Ovary (tissue), 3 donors: ENCODE measurements at regions not wholly inside any gene's neighbourhood (a gene's known extent, or its start where the extent isn't known, plus 50 kb on each side); places are given as distances from the start of the nearest gene placed in this dataset.

ENCODE experiments used
- CTCF ChIP-seq, 3 donors: fragments of 450-650 bp in 2 of 3; fragments of 200-600 bp in 1 of 3; IDR thresholded peaks; one replicate each; pipeline versions ENCODE4 v1.5.1 to v1.8.0; 2016 to 2022; ENCODE audit warnings: antibody characterized with exemption in 3 of 3, mild to moderate bottlenecking in 1 of 3
- POLR2A ChIP-seq: fragments of 450-650 bp; IDR thresholded peaks from one replicate; pipeline ENCODE4 v1.6.1; 2017; ENCODE audit warnings: antibody characterized with exemption, mild to moderate bottlenecking, moderate library complexity
- donor health status: DM: no; HTN: no; CAD: no.

GRCh38 chr7:17498230-17498629 is 199.8 kb downstream of the AHR start:
- TF ChIP-seq CTCF (IDR thresholded peaks at IDR 0.05) (no peak), POLR2A (no peak)
